Prostate gland (tissue), 2 donors: ENCODE measurements at regions not wholly inside any gene's neighbourhood (a gene's known extent, or its start where the extent isn't known, plus 50 kb on each side); places are given as distances from the start of the nearest gene placed in this dataset.

Source experiments
- CTCF ChIP-seq, 4 experiments: fragments of 200-600 bp in 2 of 4; fragments of 450-650 bp in 2 of 4; sonication (generic) in 2 of 4; IDR thresholded peaks; 1 replicate in 3 of 4; 2 replicates in 1 of 4; pipeline ENCODE4 v1.5.1; 2016 to 2019; ENCODE audit warnings: antibody characterized with exemption in 4 of 4, mild to moderate bottlenecking in 2 of 4, moderate library complexity in 2 of 4
- POLR2A ChIP-seq: fragments of 450-650 bp; IDR thresholded peaks from one replicate; pipeline ENCODE4 v1.6.1; 2016; ENCODE audit warnings: antibody characterized with exemption, mild to moderate bottlenecking
- POLR2AphosphoS5 ChIP-seq: sonication (generic); formaldehyde crosslinking; IDR thresholded peaks from one replicate; pipeline ENCODE4 v1.6.1; 2017; ENCODE audit warnings: antibody characterized with exemption

DNA sequence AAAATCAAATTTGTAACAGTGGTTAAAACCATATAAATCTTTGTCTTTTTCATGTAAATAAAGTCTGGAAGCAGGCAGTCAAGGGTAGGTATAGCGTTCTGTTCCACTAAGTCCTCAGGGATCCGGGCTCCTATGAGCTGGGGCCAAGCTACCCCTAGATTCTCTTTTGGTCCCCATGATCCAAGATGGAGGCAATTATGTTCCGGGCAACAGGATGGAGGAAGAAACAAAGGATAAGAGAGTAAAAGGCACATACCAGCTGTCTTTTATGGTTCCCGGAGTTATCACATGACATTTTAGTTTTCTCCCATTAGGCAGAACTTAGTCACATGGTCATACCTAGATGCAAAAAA, 224.4 kb upstream of the NFE2L3 start:
- no peak for TF ChIP-seq CTCF (IDR thresholded peaks at IDR 0.05)
- TF ChIP-seq POLR2A = no peak
- TF ChIP-seq POLR2AphosphoS5 = no peak
